Activated T-cell treated with anti-CD3 and anti-CD28 coated beads, Interleukin-2, amount 50 U/mL, for 4 hours (primary cell): ENCODE measurements at regions not wholly inside any gene's neighbourhood (a gene's known extent, or its start where the extent isn't known, plus 50 kb on each side); places are given as distances from the start of the nearest gene placed in this dataset.

ENCODE experiments used
- ATAC-seq, 2 donors: fragments of 200-7000 bp; cut with Tn5 transposase; one replicate each; pipeline ENCODE4 v1.10.0; 2021
- DNase-seq: peaks from one replicate; pipeline ENCODE4 v3.0.0-alpha.2; 2020
- H3K27me3 Mint-ChIP-seq: one replicate; pipeline ENCODE4 v1.8.0; 2021; ENCODE audit warnings: low read depth, mixed read lengths
- H3K36me3 Mint-ChIP-seq: one replicate; pipeline ENCODE4 v1.8.0; 2022; ENCODE audit warnings: mixed read lengths; ENCODE audit not compliant: insufficient read depth
- H3K4me1 Mint-ChIP-seq: one replicate; pipeline ENCODE4 v1.8.0; 2021; ENCODE audit warnings: low read depth, mixed read lengths
- H3K4me3 Mint-ChIP-seq: one replicate; pipeline ENCODE4 v1.8.0; 2021; ENCODE audit warnings: mild to moderate bottlenecking, moderate library complexity, mixed read lengths
- H3K9me3 Mint-ChIP-seq: one replicate; pipeline ENCODE4 v1.8.0; 2021; ENCODE audit warnings: mixed read lengths

DNA sequence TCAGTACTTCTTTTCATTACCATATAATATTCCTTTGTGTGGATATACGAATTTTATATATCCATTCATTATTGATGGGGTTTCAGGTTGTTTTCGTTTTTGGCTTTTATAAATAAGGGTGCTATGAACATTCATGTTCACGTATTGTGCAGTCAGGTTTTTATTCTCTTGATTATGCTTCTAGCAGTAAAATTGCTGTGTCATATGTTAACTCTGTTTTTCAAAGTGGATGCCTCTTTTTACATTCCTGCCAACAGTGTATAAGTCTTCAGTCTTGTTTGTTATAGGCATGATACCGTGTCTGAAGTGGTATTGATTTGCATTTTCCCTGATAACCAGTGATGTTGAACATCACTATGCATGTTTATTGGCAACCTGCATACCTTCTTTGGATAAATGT is 127.1 kb upstream of the CNTNAP2 start:
- no peak for DNase-seq
- Mint-ChIP-seq H3K9me3 (peaks cover 17% of the 10 kb centered on the region), H3K36me3 (no peaks in the 10 kb centered on the region), H3K4me3 (no peak overlapping the region), H3K27me3 (no peaks in the 10 kb centered on the region), H3K4me1 (no peaks in the 10 kb centered on the region)
- no peak for ATAC-seq

DNA sequence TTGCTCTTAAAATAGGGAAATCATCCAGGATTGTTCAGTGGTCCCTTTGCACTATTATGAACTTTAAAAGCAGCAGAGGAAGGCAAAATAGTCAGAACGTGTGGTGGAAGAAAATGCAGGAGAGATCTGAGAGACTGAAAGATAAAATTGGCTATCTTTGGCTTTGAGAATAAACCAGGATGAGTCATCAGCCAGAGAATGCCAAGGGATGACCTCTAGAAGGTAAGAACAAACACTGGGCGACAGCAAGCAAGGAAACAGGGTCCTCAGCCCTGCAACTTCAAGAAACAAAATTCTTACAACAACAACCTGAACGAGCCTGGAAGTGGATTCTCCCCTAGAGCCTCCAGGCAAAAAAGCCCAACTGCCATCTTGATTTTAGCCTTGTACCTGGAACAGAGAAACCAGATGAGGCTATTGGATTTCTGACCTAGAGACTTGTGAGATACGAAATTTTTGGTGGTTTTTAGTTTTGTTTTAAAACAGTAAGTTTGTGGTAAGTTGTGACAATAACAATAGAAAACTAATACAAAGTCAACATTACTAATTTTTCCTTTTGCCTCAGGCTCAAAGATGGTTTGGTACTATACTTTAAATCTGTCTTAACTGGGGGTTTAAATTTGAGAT is 130.2 kb upstream of the CNTNAP2 start:
- no peak for DNase-seq

DNA sequence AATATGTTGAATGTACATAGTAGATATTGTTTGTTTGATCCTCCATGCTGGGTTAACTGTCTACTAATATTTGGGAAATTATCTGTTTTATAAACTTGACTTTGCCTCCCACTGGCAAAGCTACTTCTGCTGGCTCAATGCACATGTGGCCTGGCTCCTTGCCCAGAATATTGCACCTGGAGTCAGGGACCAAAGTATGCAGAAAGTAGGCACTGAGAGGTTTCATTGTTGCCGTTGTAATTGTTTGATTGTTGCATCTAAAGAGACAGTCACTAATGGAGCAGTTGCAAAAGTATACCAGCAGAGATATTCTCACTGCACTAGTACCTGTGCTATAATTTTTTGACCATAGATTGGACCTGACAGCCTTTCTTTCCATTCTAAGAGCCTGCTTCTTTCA is 137.8 kb upstream of the CNTNAP2 start:
- no peak overlapping the region for H3K4me3 Mint-ChIP-seq
- H3K36me3 Mint-ChIP-seq: no peaks in the 10 kb centered on the region
- H3K27me3 Mint-ChIP-seq: no peaks in the 10 kb centered on the region
- no peaks in the 10 kb centered on the region for H3K9me3 Mint-ChIP-seq
- ATAC-seq: no peak
- no peak for DNase-seq
- no peaks in the 10 kb centered on the region for H3K4me1 Mint-ChIP-seq

More for the DNA sequence above, 130.2 kb upstream of the CNTNAP2 start:
- Mint-ChIP-seq H3K4me3 (no peak overlapping the region), H3K4me1 (no peaks in the 10 kb centered on the region), H3K36me3 (no peaks in the 10 kb centered on the region), H3K27me3 (no peaks in the 10 kb centered on the region), H3K9me3 (peaks cover 17% of the 10 kb centered on the region)
- ATAC-seq: no peak

DNA sequence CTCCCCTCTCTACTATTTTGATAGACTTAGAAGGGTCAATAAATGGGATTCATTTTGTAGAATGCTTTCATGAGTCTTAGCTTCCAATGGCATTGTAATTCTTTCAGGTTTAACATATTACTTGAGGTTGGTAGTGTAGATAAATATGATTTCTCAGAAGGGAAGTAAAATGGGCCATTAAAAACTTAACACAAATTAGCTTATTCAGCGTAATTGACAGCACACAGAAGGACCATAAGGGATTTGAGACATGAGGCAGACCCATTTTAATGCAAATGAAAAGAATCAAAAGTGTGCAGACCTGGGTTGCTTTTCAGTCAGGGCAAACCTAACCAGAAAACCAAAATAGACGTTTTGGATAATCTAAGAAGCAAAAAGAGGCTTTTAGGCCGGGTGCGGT is 156.6 kb upstream of the CNTNAP2 start:
- Mint-ChIP-seq H3K4me1 (no peaks in the 10 kb centered on the region), H3K9me3 (peaks cover 8% of the 10 kb centered on the region), H3K4me3 (no peak overlapping the region), H3K36me3 (no peaks in the 10 kb centered on the region), H3K27me3 (no peaks in the 10 kb centered on the region)
- ATAC-seq (no peak), DNase-seq (no peak)

DNA sequence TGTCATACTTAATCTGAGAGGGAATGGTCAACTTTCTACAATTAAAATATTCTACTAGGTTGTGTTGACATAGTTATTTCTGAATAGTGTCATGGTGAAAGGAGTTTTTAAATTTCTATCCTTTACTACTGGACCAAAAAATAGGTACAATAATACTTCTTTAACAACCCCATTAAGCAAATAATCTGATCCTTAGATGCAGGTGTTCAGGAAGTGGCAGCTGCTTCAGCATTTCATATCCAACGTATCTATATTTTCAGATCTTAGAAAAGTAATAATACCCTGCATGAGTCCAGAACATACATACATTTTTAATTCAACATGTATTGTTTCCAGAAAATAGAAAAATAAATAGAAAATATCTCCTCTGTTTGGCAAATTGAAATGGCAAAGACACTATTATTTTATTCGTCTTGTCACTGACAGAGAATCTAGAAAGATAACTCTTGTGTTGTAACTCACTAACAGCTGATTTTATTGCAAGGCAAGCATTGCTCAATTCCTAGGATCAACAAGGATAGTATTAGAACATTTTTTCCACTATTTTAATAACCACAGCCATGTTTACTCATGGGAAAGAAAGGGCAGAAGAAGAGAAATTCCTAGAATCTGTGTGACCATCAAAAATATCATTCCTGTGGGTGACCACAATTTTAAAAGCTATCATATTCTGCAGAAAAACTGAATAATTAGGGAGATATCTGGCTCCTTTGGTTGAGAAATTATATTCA is 159.3 kb upstream of the CNTNAP2 start:
- no peak for DNase-seq

DNA sequence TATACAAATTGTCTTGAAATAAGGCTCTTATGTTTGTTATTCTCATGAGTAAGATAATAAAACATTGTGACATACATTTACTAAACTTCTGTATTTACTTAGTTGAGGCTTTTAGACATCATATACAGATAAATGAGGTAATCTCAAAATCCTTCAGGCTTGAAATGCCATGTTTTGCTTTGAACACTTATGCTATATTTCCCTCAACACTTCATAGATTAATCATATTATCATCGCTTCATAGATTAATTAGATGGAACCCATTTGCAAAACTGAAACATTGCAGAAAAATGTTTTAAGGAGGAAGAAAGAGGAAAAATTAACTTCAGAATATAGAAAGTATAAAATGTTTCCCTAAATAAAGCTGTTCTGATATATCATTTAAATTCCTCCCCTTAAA is 165.0 kb upstream of the CNTNAP2 start:
- no peaks in the 10 kb centered on the region for H3K27me3 Mint-ChIP-seq
- no peak for ATAC-seq
- H3K4me1 Mint-ChIP-seq: no peaks in the 10 kb centered on the region
- H3K9me3 Mint-ChIP-seq: peaks cover 17% of the 10 kb centered on the region
- H3K36me3 Mint-ChIP-seq: no peaks in the 10 kb centered on the region
- no peak for DNase-seq
- no peak overlapping the region for H3K4me3 Mint-ChIP-seq

More for the DNA sequence above, 159.3 kb upstream of the CNTNAP2 start:
- H3K4me1 Mint-ChIP-seq: no peaks in the 10 kb centered on the region
- no peaks in the 10 kb centered on the region for H3K36me3 Mint-ChIP-seq
- peaks cover 3% of the 10 kb centered on the region for H3K9me3 Mint-ChIP-seq
- H3K4me3 Mint-ChIP-seq: no peak overlapping the region
- no peak for ATAC-seq
- H3K27me3 Mint-ChIP-seq: no peaks in the 10 kb centered on the region

DNA sequence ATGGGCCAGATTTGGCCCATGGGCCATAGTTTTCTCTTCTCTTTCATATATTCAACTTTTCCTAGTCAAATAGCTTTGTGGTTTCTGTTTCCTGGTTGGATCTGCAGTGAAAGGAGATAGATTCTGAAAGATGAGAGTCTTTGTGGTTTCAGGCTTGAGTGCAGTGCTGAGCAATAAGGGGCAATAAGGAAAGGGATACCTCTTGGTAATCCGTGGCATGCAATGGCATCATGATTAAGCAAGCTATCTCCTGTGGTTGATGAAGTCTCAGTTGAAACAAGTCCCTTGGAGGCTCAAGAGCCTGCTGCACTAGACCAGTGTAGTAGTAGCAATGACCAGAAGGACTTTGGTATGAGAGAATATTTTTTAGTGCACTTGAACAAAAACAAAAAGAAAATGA is 187.7 kb upstream of the CNTNAP2 start:
- Mint-ChIP-seq H3K36me3 (no peaks in the 10 kb centered on the region), H3K9me3 (peaks cover 15% of the 10 kb centered on the region), H3K27me3 (no peaks in the 10 kb centered on the region), H3K4me3 (no peak overlapping the region), H3K4me1 (no peaks in the 10 kb centered on the region)
- DNase-seq (no peak), ATAC-seq (no peak)

DNA sequence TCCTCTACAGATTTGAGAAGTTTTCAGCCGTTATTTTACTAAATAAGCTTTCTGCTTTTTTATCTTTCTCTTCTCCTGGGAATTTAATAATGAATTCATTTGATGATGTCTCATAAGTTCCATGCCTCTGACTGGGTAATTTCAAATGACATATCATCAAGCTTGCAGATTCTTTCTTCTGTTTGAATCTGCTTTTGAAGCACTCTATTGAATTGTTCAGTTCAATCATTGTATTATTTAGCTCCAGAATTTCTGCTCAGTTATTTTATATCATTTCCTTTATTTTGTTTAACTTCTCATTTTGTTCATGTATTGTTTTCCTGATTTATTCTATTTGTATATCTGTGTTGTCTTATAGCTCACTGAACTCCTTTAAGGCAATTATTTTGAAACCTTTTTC is 196.9 kb upstream of the CNTNAP2 start:
- H3K9me3 Mint-ChIP-seq: peaks cover 31% of the 10 kb centered on the region

DNA sequence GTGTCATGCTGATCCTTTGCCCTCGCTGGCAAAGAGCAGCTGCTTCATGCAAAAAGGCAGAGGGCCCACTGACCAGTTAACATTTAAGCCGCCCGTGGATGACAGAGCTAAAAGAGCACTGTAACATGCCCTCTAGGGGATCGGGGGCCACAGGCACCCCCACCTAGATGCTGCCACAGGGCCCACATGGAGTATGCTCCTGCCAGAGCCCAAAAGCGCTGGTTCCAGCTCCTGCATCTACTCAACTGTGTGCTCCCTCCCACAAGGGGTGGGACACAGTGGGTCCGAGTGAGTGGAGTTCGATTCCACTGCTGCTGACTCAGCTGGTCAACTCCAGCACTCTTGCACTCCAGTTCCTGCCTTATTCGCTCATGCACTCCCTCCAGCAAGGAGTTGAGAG is 199.8 kb upstream of the CNTNAP2 start:
- Mint-ChIP-seq H3K4me3 (no peak overlapping the region), H3K9me3 (peaks cover 25% of the 10 kb centered on the region), H3K4me1 (no peaks in the 10 kb centered on the region), H3K36me3 (no peaks in the 10 kb centered on the region), H3K27me3 (no peaks in the 10 kb centered on the region)
- ATAC-seq (no peak), DNase-seq (no peak)

More for the DNA sequence above, 196.9 kb upstream of the CNTNAP2 start:
- H3K4me3 Mint-ChIP-seq: no peak overlapping the region
- no peaks in the 10 kb centered on the region for H3K4me1 Mint-ChIP-seq
- no peaks in the 10 kb centered on the region for H3K36me3 Mint-ChIP-seq
- DNase-seq (no peak), ATAC-seq (no peak)
- H3K27me3 Mint-ChIP-seq: no peaks in the 10 kb centered on the region

DNA sequence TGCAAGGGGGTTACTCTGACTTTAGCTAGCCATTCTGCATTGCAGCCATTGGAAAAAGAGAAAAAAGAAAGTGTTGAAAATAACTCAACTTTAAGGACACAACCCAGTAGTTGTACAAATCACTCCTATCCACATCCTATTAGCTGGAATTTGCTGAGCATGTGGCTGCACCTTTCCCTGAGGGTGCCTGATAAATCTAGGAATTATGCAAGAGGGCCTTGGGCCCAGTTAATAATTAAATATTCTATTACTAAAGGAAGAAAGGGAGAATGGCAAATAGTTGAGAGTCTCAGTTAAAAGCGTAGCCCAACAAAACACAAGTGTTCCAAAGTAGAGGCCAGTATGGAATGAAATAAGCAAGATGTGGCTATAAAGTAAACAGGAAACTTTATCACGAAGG is 200.9 kb upstream of the CNTNAP2 start:
- Mint-ChIP-seq H3K4me3 (no peak overlapping the region), H3K9me3 (peaks cover 20% of the 10 kb centered on the region), H3K27me3 (no peaks in the 10 kb centered on the region), H3K36me3 (no peaks in the 10 kb centered on the region), H3K4me1 (no peaks in the 10 kb centered on the region)
- DNase-seq (no peak), ATAC-seq (no peak)

DNA sequence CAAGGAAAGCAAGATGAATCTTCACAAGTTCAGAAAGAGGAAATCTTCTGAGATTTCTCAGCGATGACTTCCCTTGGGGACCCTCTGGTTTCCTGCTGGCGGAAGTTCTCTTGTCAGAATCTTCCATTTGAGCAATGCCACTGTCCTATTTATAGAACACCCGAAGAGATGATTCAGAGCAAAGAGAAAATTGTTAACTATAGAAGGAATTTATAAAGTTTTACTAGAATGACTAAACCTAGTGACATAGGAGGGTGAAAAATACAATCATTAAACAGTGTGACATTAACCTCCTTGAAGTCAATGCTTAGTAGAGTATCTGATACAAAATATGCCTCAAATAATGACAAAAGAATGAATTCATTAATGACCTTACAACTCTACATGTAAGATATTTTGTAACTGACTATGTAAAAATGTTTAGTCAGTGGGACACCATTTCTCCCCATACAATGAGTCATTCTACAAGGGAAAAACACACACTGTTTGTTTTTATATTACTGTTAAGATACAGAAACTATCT is 206.5 kb upstream of the CNTNAP2 start:
- no peak for ATAC-seq
- no peak overlapping the region for H3K4me3 Mint-ChIP-seq
- DNase-seq: no peak
- H3K27me3 Mint-ChIP-seq: no peaks in the 10 kb centered on the region
- no peaks in the 10 kb centered on the region for H3K4me1 Mint-ChIP-seq
- H3K9me3 Mint-ChIP-seq: peaks cover 12% of the 10 kb centered on the region
- no peaks in the 10 kb centered on the region for H3K36me3 Mint-ChIP-seq

DNA sequence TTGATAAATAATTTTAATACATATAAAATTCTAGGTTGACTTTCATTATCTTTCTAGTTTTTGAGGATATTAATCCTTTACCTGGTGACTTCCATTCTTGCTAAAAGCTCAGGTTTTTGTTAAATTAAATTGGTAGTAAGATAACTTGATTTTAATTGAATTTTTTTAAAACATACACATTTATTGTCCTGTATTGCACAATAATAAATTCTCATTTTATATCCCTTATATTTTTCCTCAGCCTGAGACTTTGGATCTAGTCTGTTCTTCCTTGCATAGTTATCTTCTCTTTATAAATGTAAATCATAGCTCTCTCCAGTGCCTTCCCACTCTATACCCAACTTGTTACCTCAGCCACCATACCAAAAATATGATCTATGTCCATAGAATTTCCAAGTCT is 212.9 kb upstream of the CNTNAP2 start:
- Mint-ChIP-seq H3K27me3 (no peaks in the 10 kb centered on the region), H3K36me3 (no peaks in the 10 kb centered on the region), H3K4me1 (no peaks in the 10 kb centered on the region), H3K9me3 (peaks cover 21% of the 10 kb centered on the region), H3K4me3 (no peak overlapping the region)
- no peak for ATAC-seq
- no peak for DNase-seq

DNA sequence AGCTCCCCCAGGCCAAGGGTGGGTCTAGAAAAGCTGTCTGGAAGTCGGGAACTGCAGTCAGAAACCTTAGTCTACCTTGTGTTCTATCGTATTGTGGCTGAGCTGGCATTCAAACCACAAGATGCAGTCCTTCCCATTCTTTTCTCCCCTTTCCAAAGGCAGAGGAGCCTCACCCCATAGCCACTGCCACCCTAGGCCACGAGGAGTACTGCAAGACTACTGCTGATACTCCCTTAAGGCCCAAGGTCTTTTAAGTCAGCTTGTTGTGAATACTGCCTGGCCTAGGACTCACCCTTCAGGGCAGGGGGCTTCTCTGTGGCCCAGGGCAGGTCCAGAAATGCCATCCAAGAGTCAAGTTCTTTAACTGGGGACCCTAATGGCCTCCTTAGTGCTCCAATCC is 214.5 kb upstream of the CNTNAP2 start:
- Mint-ChIP-seq H3K4me1 (no peaks in the 10 kb centered on the region), H3K36me3 (no peaks in the 10 kb centered on the region), H3K27me3 (no peaks in the 10 kb centered on the region), H3K4me3 (no peak overlapping the region), H3K9me3 (peaks cover 21% of the 10 kb centered on the region)
- ATAC-seq (no peak), DNase-seq (no peak)

DNA sequence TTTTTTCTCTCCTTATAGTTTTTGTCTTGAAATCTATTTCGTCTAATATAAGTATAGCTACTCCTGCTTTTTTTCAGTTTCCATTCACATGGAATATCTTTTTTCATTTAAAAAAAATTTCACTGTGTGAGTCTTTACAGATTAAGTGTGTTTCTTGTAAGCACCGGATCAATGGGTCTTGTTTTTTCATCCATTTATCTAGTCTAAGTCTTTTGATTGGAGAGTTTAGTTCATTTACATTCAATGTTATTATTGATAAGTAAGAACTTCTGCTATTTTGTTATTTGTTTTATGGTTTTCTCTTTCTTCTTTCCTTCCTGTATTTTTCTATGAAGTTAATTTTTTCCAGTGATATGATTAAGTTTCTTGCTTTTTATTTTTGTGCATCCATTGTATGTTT is 216.7 kb upstream of the CNTNAP2 start:
- no peaks in the 10 kb centered on the region for H3K27me3 Mint-ChIP-seq
- H3K9me3 Mint-ChIP-seq: peaks cover 24% of the 10 kb centered on the region
- no peaks in the 10 kb centered on the region for H3K36me3 Mint-ChIP-seq
- no peak overlapping the region for H3K4me3 Mint-ChIP-seq
- no peaks in the 10 kb centered on the region for H3K4me1 Mint-ChIP-seq
- DNase-seq (no peak), ATAC-seq (no peak)

DNA sequence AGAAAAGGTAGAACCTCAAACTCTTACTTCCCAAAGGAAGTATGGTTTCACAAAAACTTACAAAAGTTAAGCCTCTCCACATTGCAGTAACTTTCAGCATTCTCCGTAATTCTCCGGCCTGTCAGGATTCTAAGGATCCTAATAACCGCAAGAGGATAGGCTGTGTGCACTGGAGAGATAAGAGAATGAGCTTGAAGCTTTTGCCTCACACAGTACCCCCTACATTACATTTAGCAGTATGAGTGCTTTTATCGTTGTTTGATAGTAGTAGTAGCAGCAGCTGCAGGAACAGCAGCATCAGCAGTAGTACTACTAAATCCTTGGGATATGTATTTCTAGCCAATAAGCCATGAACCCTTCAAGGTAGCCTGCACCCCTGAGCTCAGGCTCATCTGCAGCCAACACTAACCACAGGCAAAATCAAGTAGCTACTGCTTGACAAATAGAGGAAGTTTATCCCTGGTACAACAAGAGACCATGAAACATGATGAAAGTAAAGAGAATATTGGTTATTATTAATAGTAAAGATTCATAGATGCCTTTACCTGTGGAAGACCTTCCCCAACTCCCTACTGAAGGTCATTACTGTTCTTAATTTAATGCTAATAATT is 222.6 kb upstream of the CNTNAP2 start:
- no peaks in the 10 kb centered on the region for H3K36me3 Mint-ChIP-seq
- no peak overlapping the region for H3K4me3 Mint-ChIP-seq
- peaks cover 18% of the 10 kb centered on the region for H3K9me3 Mint-ChIP-seq
- H3K27me3 Mint-ChIP-seq: no peaks in the 10 kb centered on the region
- DNase-seq (no peak), ATAC-seq (no peak)
- no peaks in the 10 kb centered on the region for H3K4me1 Mint-ChIP-seq
